ENCODE measurements at regions not wholly inside any gene's neighbourhood (a gene's known extent, or its start where the extent isn't known, plus 50 kb on each side); places are given as distances from the start of the nearest gene placed in this dataset.

DNA sequence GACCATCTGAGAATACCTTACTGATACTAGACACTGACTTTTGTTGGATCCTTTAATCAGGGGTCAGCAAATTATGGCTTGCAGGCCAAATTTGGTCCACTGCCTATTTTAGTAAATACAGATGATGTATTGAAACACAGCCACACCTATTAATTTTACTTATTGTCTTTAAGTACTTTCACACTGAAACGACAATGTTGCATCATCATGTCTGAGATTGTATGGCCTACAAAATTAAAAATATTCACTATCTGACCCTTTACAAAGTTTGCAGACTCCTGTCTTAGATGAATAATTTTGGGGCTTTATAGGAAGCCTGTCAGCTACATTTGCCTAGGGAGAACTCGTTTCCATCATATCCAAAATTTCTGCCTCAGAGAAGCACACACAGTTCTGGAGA is 503.2 kb upstream of the TGFBR2 start:
- Histone ChIP-seq H3K4me2 (ENCODE audit: low read depth, low read length, poor library complexity, severe bottlenecking) (no peak overlapping the region), H2AFZ (ENCODE audit: low read length) (no peak overlapping the region), H3F3A (ENCODE audit: low read depth) (no peaks in the 10 kb centered on the region), H3K9me2 (replicated peaks; ENCODE audit: low read depth, low read length) (no peaks in the 10 kb centered on the region), H3K9me3 (ENCODE audit: insufficient read depth, low read depth, low read length) (no peaks in the 10 kb centered on the region), H3K9ac (ENCODE audit: low read depth, low read length, poor library complexity, severe bottlenecking) (no peak overlapping the region), H4K20me1 (ENCODE audit: insufficient read depth, low read length, poor library complexity, severe bottlenecking) (no peaks in the 10 kb centered on the region), H3K36me3 (ENCODE audit: insufficient read depth, low read length) (no peaks in the 10 kb centered on the region), H3K4me1 (ENCODE audit: insufficient read depth, low read length, poor library complexity, severe bottlenecking) (no peaks in the 10 kb centered on the region), H3K4me3 (ENCODE audit: low read length, poor library complexity, severe bottlenecking) (no peak overlapping the region), H3K27me3 (ENCODE audit: insufficient read depth, low read length, poor library complexity, severe bottlenecking) (no peaks in the 10 kb centered on the region), H3K79me2 (ENCODE audit: insufficient read depth, low read length) (no peaks in the 10 kb centered on the region)
- TF ChIP-seq, protein P1, sequence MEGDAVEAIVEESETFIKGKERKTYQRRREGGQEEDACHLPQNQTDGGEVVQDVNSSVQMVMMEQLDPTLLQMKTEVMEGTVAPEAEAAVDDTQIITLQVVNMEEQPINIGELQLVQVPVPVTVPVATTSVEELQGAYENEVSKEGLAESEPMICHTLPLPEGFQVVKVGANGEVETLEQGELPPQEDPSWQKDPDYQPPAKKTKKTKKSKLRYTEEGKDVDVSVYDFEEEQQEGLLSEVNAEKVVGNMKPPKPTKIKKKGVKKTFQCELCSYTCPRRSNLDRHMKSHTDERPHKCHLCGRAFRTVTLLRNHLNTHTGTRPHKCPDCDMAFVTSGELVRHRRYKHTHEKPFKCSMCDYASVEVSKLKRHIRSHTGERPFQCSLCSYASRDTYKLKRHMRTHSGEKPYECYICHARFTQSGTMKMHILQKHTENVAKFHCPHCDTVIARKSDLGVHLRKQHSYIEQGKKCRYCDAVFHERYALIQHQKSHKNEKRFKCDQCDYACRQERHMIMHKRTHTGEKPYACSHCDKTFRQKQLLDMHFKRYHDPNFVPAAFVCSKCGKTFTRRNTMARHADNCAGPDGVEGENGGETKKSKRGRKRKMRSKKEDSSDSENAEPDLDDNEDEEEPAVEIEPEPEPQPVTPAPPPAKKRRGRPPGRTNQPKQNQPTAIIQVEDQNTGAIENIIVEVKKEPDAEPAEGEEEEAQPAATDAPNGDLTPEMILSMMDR (conservative IDR thresholded peaks at IDR 0.05; ENCODE audit: low read length): no peak
- no peak for TF ChIP-seq EZH2phosphoT487 (IDR thresholded peaks at IDR 0.05; ENCODE audit: borderline replicate concordance)

DNA sequence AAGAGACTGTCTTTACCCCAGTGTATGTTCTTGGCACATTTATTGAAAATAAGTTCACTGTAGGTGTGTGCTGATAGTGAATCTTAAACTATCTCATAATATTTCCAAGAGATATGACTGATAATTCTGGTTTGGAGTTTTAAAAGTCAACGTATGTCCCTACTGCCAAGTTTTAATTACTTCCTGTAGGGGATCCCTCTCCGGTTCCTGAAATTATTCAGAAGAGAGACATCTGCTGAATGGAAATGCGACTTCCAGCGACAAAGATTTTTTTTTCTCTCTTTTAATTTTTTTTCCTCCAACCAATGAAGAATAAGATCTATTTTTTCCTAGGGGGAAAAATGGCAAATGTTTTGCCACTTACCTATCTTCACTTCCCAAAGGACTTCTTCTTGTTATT is 498.9 kb upstream of the TGFBR2 start:
- H3K4me2 ChIP-seq (ENCODE audit: low read depth, low read length, poor library complexity, severe bottlenecking): no peak overlapping the region
- no peaks in the 10 kb centered on the region for H4K20me1 ChIP-seq (ENCODE audit: insufficient read depth, low read length, poor library complexity, severe bottlenecking)
- H3K9me2 ChIP-seq (replicated peaks; ENCODE audit: low read depth, low read length): no peaks in the 10 kb centered on the region
- H3K9ac ChIP-seq (ENCODE audit: low read depth, low read length, poor library complexity, severe bottlenecking): no peak overlapping the region
- H3K79me2 ChIP-seq (ENCODE audit: insufficient read depth, low read length): no peaks in the 10 kb centered on the region
- H3F3A ChIP-seq (ENCODE audit: low read depth): no peaks in the 10 kb centered on the region
- no peaks in the 10 kb centered on the region for H3K27me3 ChIP-seq (ENCODE audit: insufficient read depth, low read length, poor library complexity, severe bottlenecking)
- no peak for TF ChIP-seq EZH2phosphoT487 (IDR thresholded peaks at IDR 0.05; ENCODE audit: borderline replicate concordance)
- TF ChIP-seq, protein P1 (conservative IDR thresholded peaks at IDR 0.05; ENCODE audit: low read length): no peak
- no peak overlapping the region for H3K4me3 ChIP-seq (ENCODE audit: low read length, poor library complexity, severe bottlenecking)
- no peaks in the 10 kb centered on the region for H3K36me3 ChIP-seq (ENCODE audit: insufficient read depth, low read length)
- no peak overlapping the region for H2AFZ ChIP-seq (ENCODE audit: low read length)
- no peaks in the 10 kb centered on the region for H3K9me3 ChIP-seq (ENCODE audit: insufficient read depth, low read depth, low read length)
- no peaks in the 10 kb centered on the region for H3K4me1 ChIP-seq (ENCODE audit: insufficient read depth, low read length, poor library complexity, severe bottlenecking)

DNA sequence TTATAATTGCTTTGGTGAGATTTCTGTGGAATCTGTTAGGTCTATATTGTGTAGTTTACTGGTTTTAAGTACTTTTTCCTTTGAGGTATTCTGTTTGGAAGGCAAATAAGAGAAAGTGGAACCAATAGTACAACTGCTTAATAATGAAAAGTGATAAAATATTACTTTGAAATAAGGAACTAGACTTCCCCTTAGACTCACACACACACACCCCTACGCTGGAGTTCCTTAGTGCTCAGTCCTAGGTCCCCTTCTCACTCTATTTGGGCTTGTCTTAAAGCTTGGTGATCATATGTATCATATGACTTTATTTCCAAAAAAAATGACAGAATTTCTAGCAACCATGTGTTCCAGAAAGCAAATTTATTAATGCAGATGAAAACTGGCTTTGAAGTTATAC is 494.0 kb upstream of the TGFBR2 start:
- no peaks in the 10 kb centered on the region for H3K27me3 ChIP-seq (ENCODE audit: insufficient read depth, low read length, poor library complexity, severe bottlenecking)
- H3F3A ChIP-seq (ENCODE audit: low read depth): no peaks in the 10 kb centered on the region
- no peaks in the 10 kb centered on the region for H3K9me2 ChIP-seq (replicated peaks; ENCODE audit: low read depth, low read length)
- no peaks in the 10 kb centered on the region for H4K20me1 ChIP-seq (ENCODE audit: insufficient read depth, low read length, poor library complexity, severe bottlenecking)
- no peaks in the 10 kb centered on the region for H3K4me1 ChIP-seq (ENCODE audit: insufficient read depth, low read length, poor library complexity, severe bottlenecking)
- H3K79me2 ChIP-seq (ENCODE audit: insufficient read depth, low read length): no peaks in the 10 kb centered on the region
- no peak for TF ChIP-seq EZH2phosphoT487 (IDR thresholded peaks at IDR 0.05; ENCODE audit: borderline replicate concordance)
- TF ChIP-seq, protein P1 (conservative IDR thresholded peaks at IDR 0.05; ENCODE audit: low read length): no peak
- no peaks in the 10 kb centered on the region for H3K9me3 ChIP-seq (ENCODE audit: insufficient read depth, low read depth, low read length)
- no peak overlapping the region for H2AFZ ChIP-seq (ENCODE audit: low read length)
- H3K4me3 ChIP-seq (ENCODE audit: low read length, poor library complexity, severe bottlenecking): no peak overlapping the region
- H3K9ac ChIP-seq (ENCODE audit: low read depth, low read length, poor library complexity, severe bottlenecking): no peak overlapping the region
- no peaks in the 10 kb centered on the region for H3K36me3 ChIP-seq (ENCODE audit: insufficient read depth, low read length)
- no peak overlapping the region for H3K4me2 ChIP-seq (ENCODE audit: low read depth, low read length, poor library complexity, severe bottlenecking)
